ENCODE measurements at regions not wholly inside any gene's neighbourhood (a gene's known extent, or its start where the extent isn't known, plus 50 kb on each side); places are given as distances from the start of the nearest gene placed in this dataset.
A peak's percentile ranks its signal among the peaks of the same experiment; 100 is the strongest.
"Not testable (repeated sequence)": the region's sequence is repeated elsewhere in the genome, so short reads cannot be mapped to it uniquely, and the experiment has no call there.

- no peak for DNase-seq
Observed at GRCh38 chrX:47776292-47777006, 60.3 kb upstream of the ZNF81 start.

GRCh38 chrX:47772764-47773163 is 63.9 kb upstream of the ZNF81 start:
- no peak for DNase-seq

GRCh38 chrX:47771473-47771872 is 65.2 kb upstream of the ZNF81 start:
- no peak for DNase-seq

- DNase-seq, result not testable (repeated sequence)
Observed at GRCh38 chrX:47762826-47763225, 73.9 kb upstream of the ZNF81 start.

- no peak for DNase-seq
Observed at GRCh38 chrX:47752685-47753084, 84.0 kb upstream of the ZNF81 start.

GRCh38 chrX:47751670-47752069 is 85.0 kb upstream of the ZNF81 start:
- DNase-seq, result peak; percentile 19

GRCh38 chrX:47749185-47749967 is 87.3 kb upstream of the ZNF81 start:
- DNase-seq, result no peak

GRCh38 chrX:47748576-47748975 is 88.1 kb upstream of the ZNF81 start:
- peak; percentile 11 for DNase-seq

GRCh38 chrX:47746446-47746845 is 87.5 kb upstream of the UXT start:
- DNase-seq, result no peak

GRCh38 chrX:47745416-47745815 is 86.4 kb upstream of the UXT start:
- DNase-seq, result peak; percentile 46

GRCh38 chrX:47743504-47743903 is 84.5 kb upstream of the UXT start:
- DNase-seq, result peak; percentile 64

GRCh38 chrX:47738870-47739269 is 79.9 kb upstream of the UXT start:
- DNase-seq, result not testable (repeated sequence)

GRCh38 chrX:47723689-47724088 is 64.7 kb upstream of the UXT start:
- DNase-seq, result no peak

- no peak for DNase-seq
Observed at GRCh38 chrX:47723083-47723482, 64.1 kb upstream of the UXT start.

- no peak for DNase-seq
Observed at GRCh38 chrX:47722260-47722659, 63.3 kb upstream of the UXT start.

GRCh38 chrX:47715078-47715477 is 56.1 kb upstream of the UXT start:
- DNase-seq, result not testable (repeated sequence)

- DNase-seq, result not testable (repeated sequence)
Observed at GRCh38 chrX:47712675-47713074, 53.7 kb upstream of the UXT start.

- DNase-seq, result no peak
Observed at GRCh38 chrX:47710252-47710651, 51.3 kb upstream of the UXT start.

Measured in fibroblast of skin of scalp (primary cell).